Erythroblast (primary cell): ENCODE measurements at regions not wholly inside any gene's neighbourhood (a gene's known extent, or its start where the extent isn't known, plus 50 kb on each side); places are given as distances from the start of the nearest gene placed in this dataset.

Source experiments
- GATA1 ChIP-seq: IDR thresholded peaks from 2 replicates; pipeline ENCODE4 v1.6.1; 2011; ENCODE audit warnings: low read depth, mild to moderate bottlenecking, control low read depth, low read length, moderate library complexity
- POLR2A ChIP-seq: IDR thresholded peaks from 2 replicates; pipeline ENCODE4 v1.6.1; 2011; ENCODE audit warnings: mild to moderate bottlenecking, low read length

DNA sequence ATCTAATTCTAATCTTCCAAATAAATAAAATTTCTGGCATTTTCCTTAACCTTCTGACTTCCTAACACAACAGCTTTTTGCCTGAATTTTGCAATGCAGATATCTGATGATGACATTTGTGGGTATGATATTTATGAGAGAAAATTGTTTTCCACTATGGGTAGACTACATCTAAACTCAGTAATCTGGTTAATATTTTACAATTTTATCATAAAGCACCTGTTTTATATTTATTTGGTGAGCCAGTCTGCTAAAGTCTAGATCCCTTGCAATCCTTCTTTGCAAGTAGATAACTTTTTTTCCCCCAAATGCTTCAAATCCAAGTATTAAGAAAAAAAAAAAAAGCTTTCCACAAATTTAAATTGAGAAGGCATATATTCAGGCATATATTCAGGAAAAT, 246.2 kb upstream of the DAB2 start:
- TF ChIP-seq POLR2A: no peak
- no peak for TF ChIP-seq GATA1
